Prostate gland (tissue), 2 donors: ENCODE measurements at regions not wholly inside any gene's neighbourhood (a gene's known extent, or its start where the extent isn't known, plus 50 kb on each side); places are given as distances from the start of the nearest gene placed in this dataset.

ENCODE experiments used
- DNase-seq: peaks from one replicate; pipeline ENCODE4 v3.0.0-alpha.2; 2019; ENCODE audit warnings: low spot score
- H3K27ac ChIP-seq, 2 donors: fragments of 200-600 bp; sonication (generic); 2 replicates each; pipeline ENCODE4 v1.5.1; 2017 to 2019
- H3K27me3 ChIP-seq: fragments of 200-600 bp; sonication (generic); replicated peaks from 2 replicates; pipeline ENCODE4 v1.5.1; 2019; ENCODE audit not compliant: insufficient read depth
- H3K36me3 ChIP-seq, 2 donors: fragments of 200-600 bp; sonication (generic); 1 replicate in 1 of 2; 2 replicates in 1 of 2; pipeline versions ENCODE4 v1.5.1 to v1.8.1; 2017 to 2019
- H3K4me1 ChIP-seq: fragments of 200-600 bp; sonication (generic); replicated peaks from 2 replicates; pipeline ENCODE4 v1.5.1; 2019
- H3K4me3 ChIP-seq, 2 donors: fragments of 200-600 bp; sonication (generic); 2 replicates each; pipeline ENCODE4 v1.5.1; 2017 to 2019
- H3K9me3 ChIP-seq: fragments of 200-600 bp; sonication (generic); 2 replicates; pipeline ENCODE4 v1.5.1; 2017
- POLR2A ChIP-seq: fragments of 450-650 bp; IDR thresholded peaks from one replicate; pipeline ENCODE4 v1.6.1; 2016; ENCODE audit warnings: antibody characterized with exemption, mild to moderate bottlenecking
- POLR2AphosphoS5 ChIP-seq: sonication (generic); formaldehyde crosslinking; IDR thresholded peaks from one replicate; pipeline ENCODE4 v1.6.1; 2017; ENCODE audit warnings: antibody characterized with exemption
- WGBS: methylation state at CpG from one replicate; pipeline ENCODE4 v1.1.5; 2018; 5-methylcytosine and 5-hydroxymethylcytosine counted together
- intact Hi-C: fragments of 100-400 bp; cut with DNase I; formaldehyde crosslinking; loops from one replicate; pipeline ENCODE4 v1.14.2; 2022
- small RNA-seq, 2 donors: library from RNA; depleted of rRNA; stranded (forward); fragments of <200 nt; gene quantifications; one replicate each; pipeline ENCODE3, GENCODE V24; 2016
- TF ChIP-seq, protein P1 (sequence below), 4 experiments: fragments of 200-600 bp in 2 of 4; fragments of 450-650 bp in 2 of 4; sonication (generic) in 2 of 4; IDR thresholded peaks; 1 replicate in 3 of 4; 2 replicates in 1 of 4; pipeline ENCODE4 v1.5.1; 2016 to 2019; ENCODE audit warnings: antibody characterized with exemption in 4 of 4, mild to moderate bottlenecking in 2 of 4, moderate library complexity in 2 of 4

DNA sequence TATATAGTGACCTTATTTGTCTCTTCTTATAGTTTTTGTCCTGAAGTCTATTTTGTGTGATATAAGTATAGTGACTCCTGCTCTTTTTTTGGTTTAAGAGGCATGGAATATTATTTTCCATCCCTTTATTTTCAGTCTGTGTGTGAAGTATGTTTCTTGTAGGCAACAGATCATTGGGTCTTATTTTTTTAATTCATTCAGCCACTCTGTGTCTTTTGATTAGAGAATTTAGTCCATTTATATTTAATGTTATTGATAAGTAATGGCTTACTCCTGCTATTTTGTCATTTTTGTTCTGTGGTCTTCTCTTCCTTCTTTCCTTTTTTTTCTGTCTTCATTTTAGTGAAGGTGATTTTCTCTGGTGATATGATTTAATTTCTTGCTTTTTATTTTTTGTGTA, 51.4 kb upstream of the TOP1 start:
- H3K4me3 ChIP-seq = no peak overlapping the region
- no peaks in the 10 kb centered on the region for H3K27me3 ChIP-seq
- no peak for DNase-seq
- TF ChIP-seq, protein P1, sequence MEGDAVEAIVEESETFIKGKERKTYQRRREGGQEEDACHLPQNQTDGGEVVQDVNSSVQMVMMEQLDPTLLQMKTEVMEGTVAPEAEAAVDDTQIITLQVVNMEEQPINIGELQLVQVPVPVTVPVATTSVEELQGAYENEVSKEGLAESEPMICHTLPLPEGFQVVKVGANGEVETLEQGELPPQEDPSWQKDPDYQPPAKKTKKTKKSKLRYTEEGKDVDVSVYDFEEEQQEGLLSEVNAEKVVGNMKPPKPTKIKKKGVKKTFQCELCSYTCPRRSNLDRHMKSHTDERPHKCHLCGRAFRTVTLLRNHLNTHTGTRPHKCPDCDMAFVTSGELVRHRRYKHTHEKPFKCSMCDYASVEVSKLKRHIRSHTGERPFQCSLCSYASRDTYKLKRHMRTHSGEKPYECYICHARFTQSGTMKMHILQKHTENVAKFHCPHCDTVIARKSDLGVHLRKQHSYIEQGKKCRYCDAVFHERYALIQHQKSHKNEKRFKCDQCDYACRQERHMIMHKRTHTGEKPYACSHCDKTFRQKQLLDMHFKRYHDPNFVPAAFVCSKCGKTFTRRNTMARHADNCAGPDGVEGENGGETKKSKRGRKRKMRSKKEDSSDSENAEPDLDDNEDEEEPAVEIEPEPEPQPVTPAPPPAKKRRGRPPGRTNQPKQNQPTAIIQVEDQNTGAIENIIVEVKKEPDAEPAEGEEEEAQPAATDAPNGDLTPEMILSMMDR (IDR thresholded peaks at IDR 0.05) = no peak
- TF ChIP-seq POLR2AphosphoS5 (no peak), POLR2A (no peak)
- no peaks in the 10 kb centered on the region for H3K36me3 ChIP-seq
- H3K4me1 ChIP-seq = no peaks in the 10 kb centered on the region
- intact Hi-C loops = loop anchor here (10.0 kb wide), 1 partner anchor 358 kb away; no protein-coding TSS in a partner anchor
- no peak overlapping the region for H3K27ac ChIP-seq
- no peaks in the 10 kb centered on the region for H3K9me3 ChIP-seq

DNA sequence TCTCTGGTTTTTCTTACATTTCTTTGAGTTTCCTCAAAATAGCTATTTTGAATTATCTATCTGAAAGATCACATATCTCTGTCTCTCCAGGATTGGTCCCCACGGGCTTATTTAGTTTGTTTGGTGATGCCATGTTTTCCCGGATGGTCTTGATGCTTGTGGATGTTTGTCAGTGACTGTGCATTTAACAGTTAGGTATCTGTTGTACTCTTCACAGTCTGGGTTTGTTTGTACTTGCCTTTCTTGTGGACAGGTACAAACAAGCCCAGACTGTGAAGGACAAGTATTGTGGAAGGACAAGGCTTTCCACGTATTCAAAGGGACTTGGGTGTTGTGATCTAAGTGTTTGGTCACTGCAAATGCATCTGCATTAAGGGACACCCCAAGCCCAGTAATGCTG, 49.9 kb upstream of the TOP1 start:
- no peak for DNase-seq
- WGBS = 56% methylated on average over 3 of the region's 3 CpGs
- no peak for TF ChIP-seq POLR2AphosphoS5
- TF ChIP-seq, protein P1 (IDR thresholded peaks at IDR 0.05) = no peak
- no peak for TF ChIP-seq POLR2A
- no peaks in the 10 kb centered on the region for H3K4me1 ChIP-seq
- no peaks in the 10 kb centered on the region for H3K9me3 ChIP-seq
- no peak overlapping the region for H3K27ac ChIP-seq
- no peak overlapping the region for H3K4me3 ChIP-seq
- no peaks in the 10 kb centered on the region for H3K36me3 ChIP-seq
- no peaks in the 10 kb centered on the region for H3K27me3 ChIP-seq
- intact Hi-C loops = loop anchor here (10.0 kb wide), 1 partner anchor 356 kb away; no protein-coding TSS in a partner anchor

Small RNAs in the stretch of these regions (small RNA-seq; reads per million reads assigned to genes)
- 0 to 0.10 reads per million in 2 donors for gene RNA5SP484
